CD14-positive monocyte (primary cell): ENCODE measurements at regions not wholly inside any gene's neighbourhood (a gene's known extent, or its start where the extent isn't known, plus 50 kb on each side); places are given as distances from the start of the nearest gene placed in this dataset.

Experiments
- DNase-seq, 3 donors: peaks; one replicate each; pipeline ENCODE4 v3.0.0-alpha.2; 2011 to 2022
- H2AFZ ChIP-seq: 2 replicates; pipeline ENCODE4 v1.6.0; 2012; ENCODE audit warnings: mild to moderate bottlenecking, low read depth, low read length, inconsistent platforms; ENCODE audit not compliant: insufficient read depth, poor library complexity, severe bottlenecking
- H3K27ac ChIP-seq, 2 donors: 1 replicate in 1 of 2; 2 replicates in 1 of 2; pipeline ENCODE4 v1.5.1; 2012 to 2013; ENCODE audit warnings: low read length in 2 of 2, control low read depth in 1 of 2, inconsistent platforms in 1 of 2, low read depth in 1 of 2, mild to moderate bottlenecking in 1 of 2
- H3K27me3 ChIP-seq, 2 donors: one replicate each; pipeline versions ENCODE4 v1.6.0 to v1.6.1; 2011 to 2013; ENCODE audit warnings: low read length in 2 of 2; ENCODE audit not compliant: control insufficient read depth in 2 of 2, insufficient read depth in 2 of 2
- H3K36me3 ChIP-seq, 2 donors: replicated peaks in 1 of 2; 1 replicate in 1 of 2; 2 replicates in 1 of 2; pipeline versions ENCODE4 v1.5.1 to v1.6.1; 2012 to 2013; ENCODE audit warnings: low read length in 2 of 2, control low read depth in 1 of 2, inconsistent platforms in 1 of 2, mild to moderate bottlenecking in 1 of 2; ENCODE audit not compliant: insufficient read depth in 2 of 2, control insufficient read depth in 1 of 2
- H3K4me1 ChIP-seq, 2 donors: 1 replicate in 1 of 2; 2 replicates in 1 of 2; pipeline versions ENCODE4 v1.5.1 to v1.6.1; 2012 to 2013; ENCODE audit warnings: low read length in 2 of 2, control low read depth in 1 of 2, inconsistent platforms in 1 of 2, mild to moderate bottlenecking in 1 of 2, moderate library complexity in 1 of 2; ENCODE audit not compliant: insufficient read depth in 2 of 2, control insufficient read depth in 1 of 2
- H3K4me2 ChIP-seq: replicated peaks from 2 replicates; pipeline ENCODE3; 2012; ENCODE audit warnings: low read length, moderate library complexity, mild to moderate bottlenecking; ENCODE audit not compliant: poor library complexity, severe bottlenecking; ENCODE audit errors: extremely low read depth
- H3K4me3 ChIP-seq, 3 experiments: fragments of 200-600 bp in 1 of 3; sonication (generic) in 1 of 3; replicated peaks in 1 of 3; 1 replicate in 2 of 3; 2 replicates in 1 of 3; pipeline ENCODE4 v1.5.1; 2011 to 2013; ENCODE audit warnings: low read length in 3 of 3, mild to moderate bottlenecking in 3 of 3, control low read depth in 2 of 3, low read depth in 2 of 3, inconsistent platforms in 1 of 3, moderate library complexity in 1 of 3
- H3K79me2 ChIP-seq: 2 replicates; pipeline ENCODE4 v1.6.0; 2012; ENCODE audit warnings: mild to moderate bottlenecking, control low read depth, inconsistent platforms, low read length, moderate library complexity; ENCODE audit not compliant: insufficient read depth
- H3K9ac ChIP-seq: 2 replicates; pipeline ENCODE4 v1.6.0; 2017; ENCODE audit warnings: low read length, mild to moderate bottlenecking; ENCODE audit not compliant: insufficient read depth, poor library complexity, severe bottlenecking
- H3K9me3 ChIP-seq, 2 donors: replicated peaks in 1 of 2; 1 replicate in 1 of 2; 2 replicates in 1 of 2; pipeline versions ENCODE4 v1.5.1 to v1.6.1; 2012 to 2013; ENCODE audit warnings: low read length in 2 of 2, control low read depth in 1 of 2; ENCODE audit not compliant: control insufficient read depth in 1 of 2, insufficient read depth in 1 of 2
- H4K20me1 ChIP-seq: 2 replicates; pipeline ENCODE4 v1.6.0; 2012; ENCODE audit warnings: mild to moderate bottlenecking, low read length, control low read depth, moderate library complexity; ENCODE audit not compliant: insufficient read depth
- H3K27ac Mint-ChIP-seq, 7 donors: one replicate each; pipeline ENCODE4 v1.8.0; 2020; ENCODE audit warnings: mild to moderate bottlenecking in 7 of 7, mixed read lengths in 7 of 7, moderate library complexity in 6 of 7, inconsistent platforms in 2 of 7
- H3K27me3 Mint-ChIP-seq, 3 donors: one replicate each; pipeline ENCODE4 v1.8.0; 2021 to 2022; ENCODE audit warnings: low read depth in 3 of 3, mild to moderate bottlenecking in 3 of 3, mixed read lengths in 3 of 3, moderate library complexity in 3 of 3, inconsistent platforms in 1 of 3
- H3K36me3 Mint-ChIP-seq, 2 donors: one replicate each; pipeline ENCODE4 v1.8.0; 2020; ENCODE audit warnings: mixed read lengths in 2 of 2, inconsistent platforms in 1 of 2, mild to moderate bottlenecking in 1 of 2
- H3K4me1 Mint-ChIP-seq: one replicate; pipeline ENCODE4 v1.8.0; 2020; ENCODE audit warnings: mild to moderate bottlenecking, mixed read lengths
- H3K4me3 Mint-ChIP-seq, 2 donors: one replicate each; pipeline ENCODE4 v1.8.0; 2020; ENCODE audit warnings: mild to moderate bottlenecking in 2 of 2, mixed read lengths in 2 of 2, moderate library complexity in 1 of 2
- H3K9me3 Mint-ChIP-seq, 7 donors: one replicate each; pipeline ENCODE4 v1.8.0; 2020 to 2022; ENCODE audit warnings: mixed read lengths in 7 of 7, mild to moderate bottlenecking in 6 of 7, moderate library complexity in 6 of 7, inconsistent platforms in 2 of 7
- CTCF ChIP-seq: fragments of 200-600 bp; IDR thresholded peaks from one replicate; pipeline ENCODE4 v1.8.0; 2022; ENCODE audit warnings: antibody characterized with exemption, mild to moderate bottlenecking
- WGBS: methylation state at CpG from one replicate; pipeline ENCODE4 v1.1.5; 2013; ENCODE audit warnings: missing lambda C conversion rate; ENCODE audit not compliant: insufficient coverage; 5-methylcytosine and 5-hydroxymethylcytosine counted together
- intact Hi-C, 2 donors: fragments of 100-400 bp; cut with micrococcal nuclease; formaldehyde crosslinking; loops; one replicate each; pipeline versions ENCODE4 v1.15.0 to v1.15.1; 2023

GRCh38 chr14:55973285-55973800 lies 144.9 kb upstream of the PELI2 start:
- Histone ChIP-seq H2AFZ (no peak overlapping the region), H3K4me3 (no peak overlapping the region), H3K9ac (no peak overlapping the region), H4K20me1 (no peaks in the 10 kb centered on the region), H3K27ac (no peak overlapping the region), H3K79me2 (no peaks in the 10 kb centered on the region), H3K27me3 (no peaks in the 10 kb centered on the region), H3K4me2 (no peak overlapping the region), H3K9me3 (no peaks in the 10 kb centered on the region), H3K4me1 (no peaks in the 10 kb centered on the region), H3K36me3 (no peaks in the 10 kb centered on the region)
- no peak overlapping the region for H3K27ac Mint-ChIP-seq
- peaks cover 0 to 2% (median 0%) of the 10 kb centered on the region in 7 donors for H3K9me3 Mint-ChIP-seq
- H3K36me3 Mint-ChIP-seq, result no peaks in the 10 kb centered on the region
- TF ChIP-seq CTCF, result no peak
- no peaks in the 10 kb centered on the region for H3K4me1 Mint-ChIP-seq
- intact Hi-C loops, result no loop called here
- H3K4me3 Mint-ChIP-seq, result no peak overlapping the region
- DNase-seq, result no peak
- no CpG with 5 or more reads among the region's 4 CpGs for WGBS
- peaks cover 0 to 3% (median 2%) of the 10 kb centered on the region in 3 donors for H3K27me3 Mint-ChIP-seq

DNA sequence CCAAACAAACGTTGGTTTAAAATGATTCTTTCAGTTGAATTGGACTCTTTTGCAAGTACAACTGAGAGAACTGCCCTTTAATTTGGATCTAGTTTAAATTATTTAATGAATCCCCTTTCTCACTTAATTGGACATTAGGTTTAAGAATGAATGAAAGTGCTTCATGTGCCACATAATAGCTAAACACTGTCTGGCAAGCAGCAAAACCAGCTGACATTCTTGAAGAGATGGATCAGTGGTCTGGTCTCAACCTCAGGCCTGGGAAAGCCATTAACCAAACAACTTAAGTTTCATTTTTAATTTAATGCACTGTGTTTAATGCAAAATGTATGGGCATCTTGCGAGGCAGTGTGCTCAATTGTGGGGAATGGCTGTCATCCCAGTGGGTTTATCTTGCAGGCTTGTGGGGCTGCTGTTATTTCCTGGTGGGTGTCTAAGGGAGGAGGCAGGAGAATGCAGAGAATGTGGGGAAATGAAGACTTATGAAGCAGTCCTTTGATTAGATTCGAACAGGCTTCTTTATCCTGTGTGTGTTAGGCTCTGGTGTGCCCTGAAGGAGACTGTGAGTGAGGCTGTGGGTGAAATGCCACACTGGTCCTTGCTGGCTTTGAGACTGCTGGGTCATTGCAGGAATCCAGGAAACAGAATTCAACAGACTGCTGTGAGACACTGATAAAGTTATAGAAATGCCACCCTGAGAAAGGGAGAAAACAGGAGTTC lies 144.1 kb upstream of the PELI2 start:
- Histone ChIP-seq H3K4me2 (no peak overlapping the region), H3K4me1 (no peaks in the 10 kb centered on the region), H3K4me3 (no peak overlapping the region), H3K79me2 (no peaks in the 10 kb centered on the region), H3K27ac (no peak overlapping the region), H3K36me3 (no peaks in the 10 kb centered on the region), H3K9ac (no peak overlapping the region), H3K27me3 (no peaks in the 10 kb centered on the region), H4K20me1 (no peaks in the 10 kb centered on the region), H2AFZ (no peak overlapping the region), H3K9me3 (no peaks in the 10 kb centered on the region)
- no peaks in the 10 kb centered on the region for H3K4me1 Mint-ChIP-seq
- H3K27me3 Mint-ChIP-seq, result peaks cover 0 to 3% (median 2%) of the 10 kb centered on the region in 3 donors
- H3K4me3 Mint-ChIP-seq, result no peak overlapping the region
- peaks cover 0 to 2% (median 0%) of the 10 kb centered on the region in 7 donors for H3K9me3 Mint-ChIP-seq
- 85% methylated on average over 2 of the region's 3 CpGs for WGBS
- DNase-seq, result no peak
- no peaks in the 10 kb centered on the region for H3K36me3 Mint-ChIP-seq
- intact Hi-C loops, result no loop called here
- H3K27ac Mint-ChIP-seq, result no peak overlapping the region
- TF ChIP-seq CTCF, result no peak
